ENCODE measurements at regions not wholly inside any gene's neighbourhood (a gene's known extent, or its start where the extent isn't known, plus 50 kb on each side); places are given as distances from the start of the nearest gene placed in this dataset.
A peak's percentile ranks its signal among the peaks of the same experiment; 100 is the strongest.
"Not testable (repeated sequence)": the region's sequence is repeated elsewhere in the genome, so short reads cannot be mapped to it uniquely, and the experiment has no call there.

- peak; percentile 9 to 58 (median 49) for DNase-seq (ENCODE audit: low read depth in 2 of 3, low spot score in 2 of 3)
Observed at GRCh38 chr6:27547157-27548075, 74.5 kb upstream of the ZNF184 start.

GRCh38 chr6:27546522-27546921, 73.6 kb upstream of the ZNF184 start:
- no peak for DNase-seq (ENCODE audit: low read depth in 2 of 3, low spot score in 2 of 3)

- DNase-seq (ENCODE audit: low read depth in 2 of 3, low spot score in 2 of 3): peak; percentile 42 to 57 (median 52)
Observed at GRCh38 chr6:27545271-27546046, 72.6 kb upstream of the ZNF184 start.

GRCh38 chr6:27544612-27545260, 71.8 kb upstream of the ZNF184 start:
- no peak for DNase-seq (ENCODE audit: low read depth in 2 of 3, low spot score in 2 of 3)

GRCh38 chr6:27544135-27544534, 71.2 kb upstream of the ZNF184 start:
- DNase-seq (ENCODE audit: low read depth in 2 of 3, low spot score in 2 of 3): not testable (repeated sequence)

GRCh38 chr6:27542485-27542884, 69.6 kb upstream of the ZNF184 start:
- no peak for DNase-seq (ENCODE audit: low read depth in 2 of 3, low spot score in 2 of 3)

GRCh38 chr6:27541933-27542297, 69.0 kb upstream of the ZNF184 start:
- no peak for DNase-seq (ENCODE audit: low read depth in 2 of 3, low spot score in 2 of 3)

- peak in 1 of 3 experiments; percentile 20 for DNase-seq (ENCODE audit: low read depth in 2 of 3, low spot score in 2 of 3)
Observed at GRCh38 chr6:27541212-27541932, 68.5 kb upstream of the ZNF184 start.

GRCh38 chr6:27539551-27539950, 66.6 kb upstream of the ZNF184 start:
- no peak for DNase-seq (ENCODE audit: low read depth in 2 of 3, low spot score in 2 of 3)

- no peak for DNase-seq (ENCODE audit: low read depth in 2 of 3, low spot score in 2 of 3)
Observed at GRCh38 chr6:27532820-27533538, 60.1 kb upstream of the ZNF184 start.

- DNase-seq (ENCODE audit: low read depth in 2 of 3, low spot score in 2 of 3): no peak
Observed at GRCh38 chr6:27531772-27532459, 59.0 kb upstream of the ZNF184 start.

GRCh38 chr6:27529796-27530195, 56.9 kb upstream of the ZNF184 start:
- not testable (repeated sequence) for DNase-seq (ENCODE audit: low read depth in 2 of 3, low spot score in 2 of 3)

GRCh38 chr6:27528714-27529113, 55.8 kb upstream of the ZNF184 start:
- no peak for DNase-seq (ENCODE audit: low read depth in 2 of 3, low spot score in 2 of 3)

All from activated CD8-positive, alpha-beta memory T cell treated with anti-CD3 and anti-CD28 coated beads for 48 hours (primary cell).